Tibial nerve (tissue), 4 donors: ENCODE measurements at regions not wholly inside any gene's neighbourhood (a gene's known extent, or its start where the extent isn't known, plus 50 kb on each side); places are given as distances from the start of the nearest gene placed in this dataset.

Experiments
- DNase-seq, 2 donors: peaks; one replicate each; pipeline ENCODE4 v3.0.0-alpha.2; 2019; ENCODE audit warnings: low spot score in 2 of 2
- H3K27ac ChIP-seq, 4 donors: fragments of 200-600 bp; sonication (generic) in 3 of 4; one replicate each; pipeline ENCODE4 v1.5.1; 2017 to 2019; ENCODE audit warnings: mild to moderate bottlenecking in 1 of 4
- H3K27me3 ChIP-seq, 2 donors: fragments of 200-600 bp; sonication (generic) in 1 of 2; one replicate each; pipeline versions ENCODE4 v1.5.1 to v1.6.0; 2017 to 2019
- H3K36me3 ChIP-seq, 3 donors: fragments of 200-600 bp; sonication (generic); one replicate each; pipeline ENCODE4 v1.5.1; 2018 to 2019
- H3K4me1 ChIP-seq, 4 donors: fragments of 200-600 bp; sonication (generic) in 3 of 4; one replicate each; pipeline ENCODE4 v1.5.1; 2017 to 2019
- H3K4me3 ChIP-seq, 4 donors: fragments of 200-600 bp; sonication (generic) in 3 of 4; one replicate each; pipeline ENCODE4 v1.5.1; 2017 to 2019; ENCODE audit warnings: mild to moderate bottlenecking in 1 of 4, moderate library complexity in 1 of 4
- H3K9me3 ChIP-seq, 4 donors: fragments of 200-600 bp; sonication (generic) in 3 of 4; one replicate each; pipeline ENCODE4 v1.5.1; 2017 to 2019
- EP300 ChIP-seq, 2 donors: sonication (generic); formaldehyde crosslinking; IDR thresholded peaks; one replicate each; pipeline ENCODE4 v1.6.1; 2017; ENCODE audit warnings: antibody characterized with exemption in 2 of 2, mild to moderate bottlenecking in 1 of 2
- POLR2A ChIP-seq, 2 donors: fragments of 450-650 bp; IDR thresholded peaks; one replicate each; pipeline ENCODE4 v1.6.1; 2017; ENCODE audit warnings: antibody characterized with exemption in 2 of 2, mild to moderate bottlenecking in 2 of 2, moderate library complexity in 2 of 2
- WGBS, 2 donors: methylation state at CpG; one replicate each; pipeline ENCODE4 v1.1.5; 2018; 5-methylcytosine and 5-hydroxymethylcytosine counted together
- TF ChIP-seq, protein P1 (sequence below), 5 experiments: fragments of 200-600 bp in 3 of 5; fragments of 450-650 bp in 2 of 5; sonication (generic) in 3 of 5; IDR thresholded peaks; one replicate each; pipeline ENCODE4 v1.5.1; 2016 to 2019; ENCODE audit warnings: antibody characterized with exemption in 5 of 5, mild to moderate bottlenecking in 3 of 5, moderate library complexity in 2 of 5

DNA sequence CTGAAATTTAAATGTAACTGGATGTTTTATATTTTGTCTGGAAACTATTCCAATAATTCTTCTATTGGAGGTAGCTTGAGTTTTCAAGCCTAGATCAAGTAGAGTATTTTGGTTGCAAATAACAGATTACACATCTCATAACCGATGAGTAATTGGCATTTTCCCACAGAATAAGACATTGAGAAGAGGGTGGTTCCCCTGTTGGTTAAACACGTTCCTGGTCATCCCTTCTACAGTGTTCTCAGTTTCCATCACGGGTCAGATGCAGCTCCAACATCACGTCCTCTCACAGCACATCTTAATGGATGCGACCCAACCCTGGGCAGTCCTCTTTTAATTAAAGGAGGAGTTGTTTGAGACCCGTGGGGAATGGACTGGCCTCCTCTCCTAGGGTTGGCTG is 149.0 kb upstream of the ZNF516 start:
- no peaks in the 10 kb centered on the region for H3K27me3 ChIP-seq
- WGBS, 2 donors, result 74 to 76% methylated on average over 6 of the region's 6 CpGs
- no peaks in the 10 kb centered on the region for H3K9me3 ChIP-seq
- no peaks in the 10 kb centered on the region for H3K36me3 ChIP-seq
- DNase-seq, result no peak
- no peak overlapping the region for H3K27ac ChIP-seq
- TF ChIP-seq, protein P1, sequence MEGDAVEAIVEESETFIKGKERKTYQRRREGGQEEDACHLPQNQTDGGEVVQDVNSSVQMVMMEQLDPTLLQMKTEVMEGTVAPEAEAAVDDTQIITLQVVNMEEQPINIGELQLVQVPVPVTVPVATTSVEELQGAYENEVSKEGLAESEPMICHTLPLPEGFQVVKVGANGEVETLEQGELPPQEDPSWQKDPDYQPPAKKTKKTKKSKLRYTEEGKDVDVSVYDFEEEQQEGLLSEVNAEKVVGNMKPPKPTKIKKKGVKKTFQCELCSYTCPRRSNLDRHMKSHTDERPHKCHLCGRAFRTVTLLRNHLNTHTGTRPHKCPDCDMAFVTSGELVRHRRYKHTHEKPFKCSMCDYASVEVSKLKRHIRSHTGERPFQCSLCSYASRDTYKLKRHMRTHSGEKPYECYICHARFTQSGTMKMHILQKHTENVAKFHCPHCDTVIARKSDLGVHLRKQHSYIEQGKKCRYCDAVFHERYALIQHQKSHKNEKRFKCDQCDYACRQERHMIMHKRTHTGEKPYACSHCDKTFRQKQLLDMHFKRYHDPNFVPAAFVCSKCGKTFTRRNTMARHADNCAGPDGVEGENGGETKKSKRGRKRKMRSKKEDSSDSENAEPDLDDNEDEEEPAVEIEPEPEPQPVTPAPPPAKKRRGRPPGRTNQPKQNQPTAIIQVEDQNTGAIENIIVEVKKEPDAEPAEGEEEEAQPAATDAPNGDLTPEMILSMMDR (IDR thresholded peaks at IDR 0.05), result no peak
- no peak for TF ChIP-seq POLR2A (IDR thresholded peaks at IDR 0.05)
- no peak for TF ChIP-seq EP300 (IDR thresholded peaks at IDR 0.05)
- H3K4me1 ChIP-seq, result no peaks in the 10 kb centered on the region
- no peak overlapping the region for H3K4me3 ChIP-seq

DNA sequence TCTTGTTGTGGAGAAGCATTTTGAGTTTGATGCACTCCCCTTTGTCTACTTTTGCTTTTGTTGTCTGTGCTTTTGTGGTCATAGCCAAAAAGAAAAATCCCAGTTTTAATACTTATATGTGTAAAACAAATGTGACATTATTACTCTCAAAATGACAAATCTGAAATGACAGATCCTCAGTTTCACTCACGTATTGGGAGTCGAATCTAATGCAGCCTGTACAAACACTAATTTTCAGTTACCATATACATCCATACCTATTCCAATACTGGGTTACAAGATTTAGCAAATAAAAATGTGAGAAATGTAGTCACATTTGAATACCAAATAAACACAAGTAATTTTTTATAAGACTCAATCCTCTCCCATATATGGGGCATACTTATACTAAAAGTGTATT is 148.2 kb upstream of the ZNF516 start:
- TF ChIP-seq POLR2A (IDR thresholded peaks at IDR 0.05) (no peak), EP300 (IDR thresholded peaks at IDR 0.05) (no peak)
- TF ChIP-seq, protein P1 (IDR thresholded peaks at IDR 0.05), result no peak
- no peaks in the 10 kb centered on the region for H3K27me3 ChIP-seq
- no peaks in the 10 kb centered on the region for H3K9me3 ChIP-seq
- H3K4me1 ChIP-seq, result no peaks in the 10 kb centered on the region
- WGBS, 2 donors, result 87 to 93% methylated on average over 2 of the region's 2 CpGs
- H3K36me3 ChIP-seq, result no peaks in the 10 kb centered on the region
- no peak overlapping the region for H3K27ac ChIP-seq
- DNase-seq, result no peak
- no peak overlapping the region for H3K4me3 ChIP-seq

DNA sequence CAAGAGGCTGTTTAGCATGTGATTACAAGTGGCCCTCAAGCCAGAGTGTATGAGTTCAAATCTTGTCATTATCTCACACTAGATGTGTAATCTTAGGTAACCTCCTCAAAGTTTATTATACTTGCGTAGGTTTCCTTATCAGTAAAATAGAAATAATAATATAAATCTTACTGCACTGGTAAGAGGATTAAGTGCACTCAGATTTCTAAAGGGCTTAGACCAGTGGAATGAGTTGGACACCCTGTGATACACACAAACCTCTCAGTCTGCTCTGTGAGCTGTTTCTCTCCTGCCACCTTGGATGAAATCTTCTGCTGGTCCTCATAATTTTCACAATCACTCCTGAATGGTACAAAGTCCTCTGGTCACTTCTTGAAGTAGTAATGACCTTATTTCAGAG is 145.4 kb upstream of the ZNF516 start:
- no peak overlapping the region for H3K4me3 ChIP-seq
- H3K27me3 ChIP-seq, result no peaks in the 10 kb centered on the region
- no peak for DNase-seq
- no peaks in the 10 kb centered on the region for H3K36me3 ChIP-seq
- 91 to 100% methylated on average over 1 of the region's 1 CpG for WGBS, 2 donors
- H3K27ac ChIP-seq, result no peak overlapping the region
- TF ChIP-seq, protein P1 (IDR thresholded peaks at IDR 0.05), result no peak
- TF ChIP-seq POLR2A (IDR thresholded peaks at IDR 0.05) (no peak), EP300 (IDR thresholded peaks at IDR 0.05) (no peak)
- H3K9me3 ChIP-seq, result no peaks in the 10 kb centered on the region
- no peaks in the 10 kb centered on the region for H3K4me1 ChIP-seq

DNA sequence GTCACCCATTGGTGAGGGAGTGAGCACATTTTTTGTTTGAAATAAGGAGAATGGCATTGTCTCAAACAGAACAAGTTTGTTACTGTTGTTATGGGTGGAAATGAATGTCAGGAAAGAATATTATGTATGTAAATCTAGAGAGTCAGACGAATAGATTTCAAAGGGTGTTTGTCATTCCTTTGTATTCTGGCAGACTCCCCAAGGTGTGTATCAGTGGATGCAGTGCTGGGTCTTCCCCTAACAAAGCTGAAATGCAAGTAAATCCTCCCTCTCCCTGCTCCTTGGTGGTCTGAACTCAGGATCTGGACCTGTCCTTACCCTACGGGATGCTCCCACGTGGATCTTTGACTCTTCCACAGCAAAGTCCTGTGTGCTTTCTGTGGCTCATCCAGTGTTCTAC is 139.5 kb upstream of the ZNF516 start:
- 32 to 33% methylated on average over 3 of the region's 3 CpGs for WGBS, 2 donors

DNA sequence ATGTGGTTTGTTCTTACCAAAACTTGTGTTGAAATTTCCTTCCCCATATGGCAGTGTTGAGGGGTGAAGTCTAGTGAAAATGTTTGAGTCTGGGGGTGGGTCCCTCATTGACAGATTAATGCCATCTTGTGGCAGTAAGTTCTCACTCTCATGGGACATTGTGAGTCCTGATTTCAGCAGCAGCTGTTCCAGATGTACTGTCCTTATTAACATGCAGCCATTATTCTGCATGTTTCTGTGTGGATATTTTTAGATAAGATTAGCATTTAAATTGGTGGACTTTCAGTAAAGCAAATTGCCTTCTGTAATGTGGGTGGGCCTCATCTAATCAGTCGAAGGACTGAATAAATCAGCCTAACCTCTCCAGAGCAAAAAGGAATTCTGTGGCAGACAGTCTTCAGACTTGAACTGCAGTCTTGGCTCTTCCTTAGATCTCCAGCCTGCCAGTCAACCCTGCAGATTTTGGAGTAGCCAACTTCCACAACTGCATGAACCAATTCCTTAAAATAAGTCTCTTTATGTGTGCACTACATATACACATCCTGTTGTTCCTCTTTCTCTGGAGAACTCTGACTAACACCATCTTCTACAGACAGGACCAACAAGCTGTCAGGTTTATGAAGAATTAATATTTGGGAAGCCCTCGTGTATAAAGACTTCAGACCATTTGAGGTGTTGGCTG is 138.7 kb upstream of the ZNF516 start:
- Histone ChIP-seq H3K27ac (no peak overlapping the region), H3K9me3 (no peaks in the 10 kb centered on the region), H3K4me3 (no peak overlapping the region), H3K27me3 (no peaks in the 10 kb centered on the region), H3K36me3 (no peaks in the 10 kb centered on the region), H3K4me1 (no peaks in the 10 kb centered on the region)
- TF ChIP-seq POLR2A (IDR thresholded peaks at IDR 0.05) (no peak), EP300 (IDR thresholded peaks at IDR 0.05) (no peak)
- TF ChIP-seq, protein P1 (IDR thresholded peaks at IDR 0.05), result no peak
- 87 to 88% methylated on average over 2 of the region's 2 CpGs for WGBS, 2 donors
- no peak for DNase-seq

More for the DNA sequence above, 139.5 kb upstream of the ZNF516 start:
- Histone ChIP-seq H3K9me3 (no peaks in the 10 kb centered on the region), H3K4me1 (no peaks in the 10 kb centered on the region), H3K27ac (no peak overlapping the region), H3K27me3 (no peaks in the 10 kb centered on the region), H3K4me3 (no peak overlapping the region), H3K36me3 (no peaks in the 10 kb centered on the region)
- TF ChIP-seq POLR2A (IDR thresholded peaks at IDR 0.05), result no peak
- TF ChIP-seq EP300 (IDR thresholded peaks at IDR 0.05), result no peak
- TF ChIP-seq, protein P1 (IDR thresholded peaks at IDR 0.05), result no peak
- no peak for DNase-seq
